Activated CD4-positive, alpha-beta T cell treated with anti-CD3 and anti-CD28 coated beads for 4 hours (primary cell): ENCODE measurements at regions not wholly inside any gene's neighbourhood (a gene's known extent, or its start where the extent isn't known, plus 50 kb on each side); places are given as distances from the start of the nearest gene placed in this dataset.
"Not testable (repeated sequence)": the region's sequence is repeated elsewhere in the genome, so short reads cannot be mapped to it uniquely, and the experiment has no call there.

Experiments used
- DNase-seq, 2 donors: peaks; one replicate each; pipeline ENCODE4 v3.0.0-alpha.2; 2020

DNA sequence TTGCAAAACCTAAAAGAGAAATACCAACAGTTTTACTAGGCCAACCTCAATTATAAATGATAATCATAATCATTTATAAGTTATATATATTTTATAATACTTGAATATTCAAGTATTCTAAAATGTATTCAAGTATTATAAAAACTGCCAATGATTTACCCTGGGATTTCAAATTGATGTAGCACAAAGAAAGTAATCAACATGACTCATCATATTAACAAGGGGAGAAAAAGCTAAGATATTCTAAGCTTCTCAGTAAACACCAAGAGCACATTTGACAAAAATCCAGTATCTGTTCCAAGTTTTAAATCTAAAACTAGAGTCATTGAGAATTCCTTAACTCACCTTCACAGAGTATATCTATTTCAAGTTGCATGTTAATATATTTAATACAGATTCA, 56.1 kb downstream of the CAPZA3 start:
- no peak for DNase-seq

DNA sequence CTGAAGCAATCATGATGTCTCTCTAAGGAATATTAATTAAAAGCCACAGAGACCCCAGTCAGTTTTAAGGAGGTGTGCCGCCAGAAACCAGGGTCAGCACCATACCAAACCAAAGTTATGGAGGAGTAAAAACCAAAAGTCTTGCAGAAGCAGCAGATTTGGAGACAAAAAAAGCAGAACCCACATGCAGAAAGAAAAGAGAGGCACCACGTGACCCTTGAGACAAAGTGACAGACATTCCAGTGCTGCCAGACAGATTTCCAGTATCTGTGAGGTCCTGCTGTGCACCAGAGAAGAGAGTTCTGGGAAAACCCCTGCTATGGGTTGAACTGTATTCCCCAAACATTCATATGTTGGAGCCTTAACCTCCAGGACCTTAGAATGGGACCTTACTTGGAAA, 59.7 kb downstream of the CAPZA3 start:
- no peak for DNase-seq

DNA sequence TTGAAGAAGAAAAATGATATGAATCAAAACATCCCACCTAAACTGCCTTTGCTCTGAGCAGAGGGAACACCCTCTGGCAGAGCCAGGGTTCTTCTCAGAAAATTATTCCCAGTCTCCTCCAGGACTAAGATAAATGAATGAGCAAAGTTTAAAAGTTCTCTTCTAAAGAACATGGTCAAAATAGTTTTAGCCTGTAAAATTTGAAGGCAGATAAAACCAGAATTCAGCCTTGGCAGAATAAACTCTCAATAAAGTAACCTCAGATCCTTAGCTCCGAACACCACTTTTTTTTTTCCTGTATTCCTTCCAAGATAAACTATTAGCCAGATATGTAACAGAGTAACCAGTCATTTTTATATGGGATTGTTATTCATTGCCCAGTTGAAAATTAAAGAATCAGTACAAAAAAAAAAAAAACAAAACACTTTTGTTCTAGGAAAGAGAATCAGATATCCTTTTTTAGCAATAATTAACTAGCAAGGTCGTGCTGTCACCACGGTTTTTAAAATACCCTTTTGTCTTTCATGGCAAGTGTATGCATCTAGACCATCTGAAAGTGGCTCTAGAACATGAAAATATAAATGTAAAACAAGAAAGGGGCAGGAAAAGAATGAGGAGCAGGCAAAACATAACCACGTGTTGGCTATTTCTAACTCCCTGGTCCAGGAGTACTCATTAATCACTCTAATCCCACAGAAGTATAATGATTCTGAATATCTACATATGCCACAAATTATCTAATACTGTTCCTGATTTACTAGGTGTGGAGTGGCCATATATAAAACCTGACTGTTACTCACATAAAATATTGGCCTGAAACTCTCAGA, 60.8 kb downstream of the CAPZA3 start:
- no peak for DNase-seq

DNA sequence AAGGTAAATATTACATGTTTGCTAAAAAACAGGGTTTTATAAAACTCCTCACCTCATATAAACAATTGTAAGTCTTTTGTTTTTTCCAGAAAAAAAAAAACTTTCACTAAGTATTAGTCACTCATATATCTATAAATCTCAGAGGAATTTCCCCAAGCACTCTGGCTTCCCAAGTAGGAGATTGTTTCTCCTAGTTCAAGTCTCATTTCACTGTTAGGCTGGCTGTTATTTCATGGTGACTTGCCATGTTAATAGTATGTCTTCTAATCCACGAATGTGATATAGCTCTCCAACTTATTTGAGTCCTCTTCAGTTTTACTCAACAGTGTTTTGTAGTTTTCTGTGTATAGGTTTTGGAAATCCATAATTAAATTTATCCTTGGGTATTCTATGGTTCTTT, 61.6 kb downstream of the CAPZA3 start:
- no peak for DNase-seq

DNA sequence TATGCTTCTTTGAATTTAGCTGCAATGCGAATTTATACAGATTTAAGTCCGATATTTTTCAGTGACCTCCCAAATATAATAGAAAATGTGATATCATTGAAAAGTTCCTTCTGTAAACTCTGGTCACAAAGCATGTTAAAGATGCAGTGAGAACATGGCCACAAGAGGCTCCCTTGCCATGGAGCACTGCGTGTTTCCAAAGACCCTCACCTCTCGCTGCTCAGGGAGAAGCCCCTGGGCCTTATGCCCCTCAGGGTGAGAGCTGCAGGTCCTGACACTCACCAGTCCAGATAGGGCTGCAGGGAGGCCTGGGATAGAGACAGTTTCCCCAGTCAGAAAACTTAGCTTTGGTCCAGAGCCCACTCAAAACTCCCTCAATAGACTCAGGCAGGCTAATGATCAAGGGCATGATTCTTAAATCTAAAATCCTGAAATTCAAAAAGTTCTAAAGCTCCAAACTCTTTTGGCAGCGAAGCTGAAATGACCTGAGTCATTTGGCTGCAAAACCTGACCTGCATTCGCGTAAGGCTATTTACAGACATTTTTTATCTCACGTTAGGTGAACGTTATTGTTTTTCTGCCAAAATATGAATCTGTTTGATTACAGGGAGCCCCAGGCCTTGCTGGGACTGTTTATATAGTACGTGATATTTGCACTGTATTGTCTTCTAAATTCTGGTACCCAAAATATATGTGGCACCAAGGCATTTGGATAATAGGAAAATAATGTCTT, 67.8 kb downstream of the CAPZA3 start:
- no peak for DNase-seq

DNA sequence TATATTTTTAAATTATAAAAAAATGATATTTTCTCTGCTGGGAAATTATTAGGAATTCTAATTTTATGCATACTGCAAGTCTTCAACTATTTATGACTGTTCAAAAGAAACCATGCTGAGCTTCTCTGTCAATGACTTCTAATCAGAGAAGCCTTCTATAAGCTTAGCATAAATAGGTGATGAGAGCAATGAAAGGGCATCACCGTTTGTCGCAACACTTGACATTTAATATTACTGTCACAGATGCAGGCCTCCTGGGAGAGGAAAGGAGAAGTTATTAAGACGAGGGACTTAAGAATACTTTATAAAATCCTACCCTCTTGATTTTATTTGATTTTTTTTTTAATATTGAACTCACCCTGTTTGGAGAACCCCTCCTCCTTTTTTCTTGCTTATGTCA, 69.8 kb downstream of the CAPZA3 start:
- no peak for DNase-seq

DNA sequence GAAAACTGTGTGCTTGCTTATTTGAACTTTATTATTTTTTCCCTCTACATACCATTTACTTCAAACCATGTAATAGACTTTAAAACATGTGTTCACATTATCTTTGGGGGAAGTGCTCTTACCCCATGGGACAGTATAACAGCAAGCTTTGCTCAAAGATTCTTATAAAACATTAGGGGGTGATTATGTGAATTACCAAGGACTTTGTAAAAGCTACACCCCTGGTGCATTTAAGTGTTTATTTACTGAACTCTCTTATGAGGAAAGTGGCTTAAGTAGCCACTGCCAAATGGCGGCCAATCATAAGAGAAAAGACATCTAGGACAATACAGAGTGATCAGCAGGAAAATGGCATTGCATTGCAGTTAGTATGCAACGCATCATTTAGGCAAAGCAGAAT, 70.3 kb downstream of the CAPZA3 start:
- DNase-seq, result no peak

DNA sequence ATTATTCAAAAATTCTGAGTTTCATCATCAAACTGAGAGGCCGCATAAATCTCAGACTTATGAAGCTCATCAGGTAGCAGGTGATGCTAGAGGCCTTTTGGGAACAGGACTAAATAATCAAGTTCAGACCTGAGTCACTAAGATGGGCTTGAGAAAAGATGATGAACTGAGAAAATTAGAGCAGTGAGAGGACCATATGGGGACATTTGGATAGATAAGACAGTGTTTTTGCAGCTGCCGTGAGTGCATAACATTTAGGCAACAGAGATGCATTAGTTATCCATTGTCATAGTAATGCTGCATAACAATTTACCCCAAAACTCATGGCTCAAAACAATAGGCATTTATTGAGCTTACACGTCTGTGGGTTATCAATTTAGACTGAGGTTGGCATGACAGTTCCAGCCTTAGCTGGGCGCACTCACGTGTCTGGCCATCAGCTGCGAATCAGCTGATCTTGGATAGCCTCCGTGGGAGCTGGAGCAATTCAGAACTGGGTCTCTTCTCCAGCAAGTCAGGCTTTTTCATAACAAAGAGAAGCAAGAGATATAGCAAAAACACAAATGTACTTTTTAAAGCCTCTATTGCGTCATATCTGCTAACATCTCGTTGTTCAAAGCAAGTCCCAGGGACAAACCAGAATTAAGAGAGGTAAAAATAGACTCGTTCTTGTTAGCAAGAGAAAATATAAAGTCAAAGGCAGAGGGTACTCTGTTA, 72.8 kb downstream of the CAPZA3 start:
- no peak for DNase-seq

DNA sequence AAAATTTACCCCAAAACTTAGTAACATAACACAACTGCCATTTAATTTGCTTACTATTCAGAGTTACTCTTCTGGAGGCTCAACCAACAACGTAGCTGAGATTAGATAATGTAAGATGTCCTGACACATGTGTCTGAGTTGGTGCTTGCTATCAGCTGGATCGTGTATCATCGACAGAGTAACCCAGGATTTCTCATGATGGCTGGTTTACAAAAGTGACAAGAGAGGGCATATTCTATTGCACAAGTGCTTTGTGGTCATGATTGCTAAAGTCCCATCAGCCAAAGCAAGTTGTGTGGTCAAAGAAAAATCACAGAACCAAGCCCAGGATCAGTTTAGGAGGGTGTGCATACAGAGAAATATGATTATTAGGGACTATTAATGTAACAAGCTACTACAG, 73.4 kb downstream of the CAPZA3 start:
- no peak for DNase-seq

DNA sequence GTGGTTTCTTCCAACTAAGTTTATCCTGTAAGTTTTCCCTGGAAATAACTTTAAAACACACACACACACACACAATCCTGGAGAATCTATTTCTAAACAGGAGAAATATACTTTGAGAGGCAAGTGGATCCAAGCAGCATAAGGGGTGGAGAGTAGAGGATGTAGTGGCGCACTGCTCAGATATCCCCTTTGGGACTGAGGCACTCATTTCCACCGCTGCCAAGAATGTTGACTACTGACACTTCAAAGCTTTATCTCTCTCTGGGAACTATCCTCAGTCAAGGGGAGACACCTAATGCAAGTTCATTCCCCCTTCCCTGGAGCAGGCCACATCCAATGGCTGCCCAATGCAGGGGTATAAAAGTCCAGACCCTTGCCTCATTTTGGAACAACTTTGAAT, 75.8 kb downstream of the CAPZA3 start:
- DNase-seq, result no peak

DNA sequence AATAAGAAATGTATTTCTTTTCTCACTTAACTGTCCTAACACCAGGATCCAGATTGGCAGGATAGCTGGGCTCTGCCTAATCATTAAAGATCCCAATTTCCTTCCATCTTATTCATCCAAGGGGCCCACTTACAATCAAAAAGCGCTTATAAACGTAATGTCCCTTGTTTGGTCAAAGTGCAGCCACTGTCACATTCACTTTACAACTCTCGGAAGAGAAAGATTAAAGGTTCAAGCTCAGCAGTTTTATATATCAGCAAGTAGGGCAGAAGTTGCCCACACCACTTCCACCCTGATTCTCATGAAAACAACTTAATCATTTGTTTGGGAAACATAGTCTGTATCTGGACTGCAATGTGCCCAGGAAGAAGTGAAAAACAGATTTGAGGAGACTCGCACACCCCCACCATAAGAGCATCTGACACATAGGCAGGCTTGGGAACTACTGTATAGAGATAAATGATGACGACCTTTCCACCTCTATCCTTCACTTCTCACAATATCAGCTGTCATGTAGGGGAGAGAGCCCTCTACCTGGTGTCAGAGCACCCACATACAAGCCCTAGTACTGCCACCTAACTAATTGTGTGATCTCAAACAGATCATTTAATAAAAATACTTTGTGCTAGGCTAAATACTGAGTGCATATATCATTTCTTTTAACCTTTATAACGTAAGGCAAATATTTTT, 80.8 kb downstream of the CAPZA3 start:
- DNase-seq, result no peak

DNA sequence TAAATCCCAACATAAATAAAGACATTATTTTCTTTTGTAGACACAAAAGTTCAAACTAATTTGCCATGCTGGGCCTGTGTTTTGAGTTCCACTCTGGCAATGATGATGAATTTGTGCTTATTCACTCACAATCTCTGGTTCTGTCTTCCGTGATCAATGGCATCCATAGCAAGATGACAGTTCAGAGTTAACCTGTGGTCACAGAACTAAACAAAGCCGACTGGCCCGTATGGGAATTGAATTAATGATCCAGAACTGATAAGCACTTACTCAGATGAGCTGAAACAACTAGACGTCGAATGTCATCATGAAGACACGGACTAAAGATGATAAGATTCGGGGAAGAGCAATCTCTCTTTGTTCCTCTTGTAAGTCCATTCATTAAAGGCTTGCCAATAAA, 81.6 kb downstream of the CAPZA3 start:
- no peak for DNase-seq

DNA sequence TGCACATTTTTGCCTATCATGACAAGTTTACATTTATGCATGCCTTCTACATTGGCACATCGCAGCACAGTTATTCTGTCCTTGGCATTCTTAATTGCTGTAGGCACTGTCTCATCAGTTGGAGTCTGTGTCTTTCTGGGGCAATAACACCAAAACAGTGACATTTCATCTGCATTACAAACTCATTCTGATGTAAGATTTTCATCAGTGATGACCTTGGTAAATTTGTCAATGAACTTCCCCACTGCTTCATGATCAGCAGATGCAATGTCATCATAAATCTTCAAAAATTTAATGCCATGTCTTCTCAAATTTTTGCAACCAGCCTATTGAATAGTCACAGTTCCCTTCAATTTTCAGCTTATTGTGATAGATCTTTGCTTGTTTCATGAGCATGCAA, 85.5 kb downstream of the CAPZA3 start:
- no peak for DNase-seq

DNA sequence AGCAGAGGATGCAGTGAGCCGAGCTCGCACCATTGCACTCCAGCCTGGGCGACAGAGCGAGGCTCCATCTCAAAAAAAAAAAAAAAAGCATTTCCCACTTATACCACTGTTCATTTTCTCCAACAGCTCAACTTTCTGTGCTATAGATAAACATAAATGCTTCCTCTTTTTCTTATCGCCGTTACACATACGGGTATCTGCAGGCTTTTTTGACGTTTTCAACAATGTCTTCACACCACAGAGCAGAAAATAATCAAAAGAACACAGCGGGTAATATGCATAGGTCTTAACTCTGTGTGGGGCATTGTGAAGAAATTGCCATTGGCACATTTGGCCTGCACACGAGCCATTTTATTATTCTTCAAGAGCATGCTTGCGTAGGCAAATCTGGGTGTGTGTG, 86.4 kb downstream of the CAPZA3 start:
- no peak for DNase-seq

DNA sequence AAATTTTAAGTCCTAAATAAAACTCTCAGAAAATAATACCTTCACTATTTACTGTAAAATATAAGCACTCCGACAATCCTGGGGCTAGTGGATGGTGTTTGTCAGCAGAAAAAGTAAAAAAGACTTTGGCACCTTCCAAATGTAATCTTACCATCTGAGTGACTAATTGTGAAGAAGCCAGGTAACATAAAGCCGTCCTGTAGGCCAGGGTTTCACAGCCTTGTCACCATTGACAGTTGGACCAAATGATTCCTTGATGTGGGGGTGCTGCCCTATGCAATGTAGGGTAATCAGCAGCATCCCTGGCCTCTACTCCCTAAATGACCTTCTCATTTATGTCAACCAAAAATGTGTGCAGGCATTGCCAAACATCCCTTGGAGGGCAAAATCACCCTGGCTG, 87.2 kb downstream of the CAPZA3 start:
- no peak for DNase-seq

DNA sequence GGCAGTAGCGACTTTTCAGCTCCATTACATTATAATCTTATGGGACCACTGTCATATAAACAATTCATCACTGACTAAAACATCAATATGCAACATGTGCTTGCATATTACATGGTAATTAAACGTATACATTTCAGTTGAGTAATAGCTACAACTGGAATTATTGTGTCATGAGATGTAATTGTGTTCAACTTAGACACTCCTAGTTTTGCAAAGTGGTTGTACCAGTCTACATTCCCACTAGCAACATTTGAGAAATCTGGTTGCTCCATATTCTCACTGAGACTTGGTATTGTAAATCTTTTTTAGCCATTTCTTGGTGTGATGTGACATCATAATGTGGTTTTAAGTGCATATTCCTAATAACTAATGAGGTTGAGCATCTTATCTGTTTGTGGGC, 90.0 kb downstream of the CAPZA3 start:
- DNase-seq, result no peak

DNA sequence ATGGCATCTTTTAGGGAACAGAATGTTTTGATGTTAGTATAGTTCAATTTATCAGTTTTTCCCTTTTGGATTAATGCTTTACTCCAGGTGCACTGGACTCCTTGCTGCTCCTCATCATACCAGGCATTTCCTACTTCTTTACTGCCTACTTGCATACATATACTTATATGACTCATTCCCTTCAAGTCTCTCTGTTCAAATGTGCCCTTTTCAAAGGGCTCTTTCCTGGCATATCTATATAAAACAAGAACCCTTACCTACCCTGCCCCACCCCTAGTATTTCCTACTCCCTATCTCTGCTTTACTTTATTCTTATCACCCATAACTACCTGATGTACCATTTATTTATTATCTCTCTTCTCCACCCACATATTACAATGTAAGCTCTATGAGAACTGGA, 90.6 kb downstream of the CAPZA3 start:
- DNase-seq, result no peak

DNA sequence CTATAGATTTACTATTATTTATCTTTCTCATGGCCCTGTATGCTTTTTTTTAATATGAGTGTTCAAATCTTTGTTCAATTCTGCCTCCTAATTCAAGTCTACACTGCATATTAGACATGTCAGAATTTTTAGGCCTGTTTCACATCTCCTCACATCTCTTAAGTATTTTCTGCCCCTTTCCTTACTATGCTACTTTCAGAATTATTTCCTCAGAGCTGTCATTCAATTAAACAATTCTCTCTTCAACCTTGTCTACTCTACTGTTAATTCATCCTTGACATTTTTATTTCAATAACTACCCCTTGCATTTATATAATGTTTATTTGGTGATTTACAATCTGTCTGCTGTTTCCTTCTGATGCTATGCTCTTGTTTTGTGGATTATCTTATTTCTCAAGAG, 91.1 kb downstream of the CAPZA3 start:
- no peak for DNase-seq

DNA sequence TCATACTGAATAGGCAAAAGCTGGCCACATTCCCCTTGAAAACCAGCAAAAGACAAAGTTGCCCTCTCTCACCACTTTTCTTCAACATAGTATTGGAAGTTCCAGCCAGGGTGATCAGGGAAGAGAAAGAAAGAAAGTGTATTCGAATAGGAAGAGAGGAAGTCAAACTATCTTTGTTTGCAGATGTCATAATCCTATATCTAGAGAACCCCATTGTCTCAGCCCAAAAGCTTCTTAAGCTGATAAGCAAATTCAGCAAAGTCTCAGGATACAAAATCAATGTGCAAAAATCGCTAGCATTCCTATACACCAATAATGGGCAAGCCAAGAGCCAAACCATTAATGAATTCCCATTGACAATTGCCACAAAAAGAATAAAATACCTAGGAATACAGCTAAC, 95.0 kb downstream of the CAPZA3 start:
- not testable (repeated sequence) for DNase-seq

DNA sequence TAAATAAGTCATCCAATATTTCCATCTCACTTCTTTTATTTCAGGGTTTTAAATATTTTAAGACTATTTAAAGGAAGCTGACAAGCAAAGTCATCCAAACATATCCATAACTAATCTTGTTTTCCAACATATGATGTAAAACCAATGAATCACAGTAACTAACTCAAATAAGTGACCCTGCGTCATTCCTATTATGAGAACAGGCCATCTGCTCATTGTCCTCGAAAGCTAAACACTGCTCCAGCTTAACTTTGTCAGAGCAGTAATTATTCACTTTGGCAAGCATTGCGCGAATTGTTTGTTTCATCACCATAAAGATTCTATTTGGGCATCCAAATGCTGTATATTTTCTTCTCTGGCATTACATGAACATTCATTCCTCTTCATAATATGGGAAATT, 99.1 kb downstream of the CAPZA3 start:
- DNase-seq, result no peak

DNA sequence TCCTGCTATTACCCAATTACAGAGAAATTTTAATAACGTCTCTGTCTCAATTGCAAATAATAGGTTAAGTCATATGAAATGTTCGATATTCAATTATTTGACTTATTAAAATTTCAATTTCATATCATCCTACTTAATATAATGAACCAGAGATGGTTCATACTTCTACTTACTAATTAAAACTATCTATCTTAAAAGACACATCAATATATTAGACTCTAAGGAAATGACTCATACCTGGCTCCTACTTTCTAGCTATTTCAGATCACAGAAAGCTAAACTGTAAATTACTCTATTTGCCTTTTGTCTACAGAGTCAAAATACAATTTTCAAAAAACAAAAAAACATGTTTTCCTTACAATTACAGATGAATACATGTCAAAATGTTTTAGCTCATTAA, 99.6 kb downstream of the CAPZA3 start:
- no peak for DNase-seq

DNA sequence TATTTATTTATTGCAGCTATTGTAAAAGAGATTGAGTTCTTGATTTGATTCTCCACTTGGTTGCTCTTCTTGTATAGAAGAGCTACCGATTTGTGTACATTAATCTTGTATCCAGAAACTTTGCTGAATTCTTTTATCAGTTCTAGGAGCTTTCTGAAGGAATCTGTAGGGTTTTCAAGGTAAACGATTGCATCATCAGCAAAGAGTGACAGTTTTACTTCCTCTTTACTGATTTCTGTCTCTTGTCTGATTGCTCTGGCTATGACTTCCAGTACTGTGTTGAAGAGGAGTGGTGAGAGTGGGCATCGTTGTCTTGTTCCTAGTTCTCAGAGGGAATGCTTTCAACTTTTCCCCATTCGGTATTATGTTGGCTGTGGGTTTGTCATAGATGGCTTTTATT, 103.1 kb downstream of the CAPZA3 start:
- DNase-seq, result not testable (repeated sequence)

DNA sequence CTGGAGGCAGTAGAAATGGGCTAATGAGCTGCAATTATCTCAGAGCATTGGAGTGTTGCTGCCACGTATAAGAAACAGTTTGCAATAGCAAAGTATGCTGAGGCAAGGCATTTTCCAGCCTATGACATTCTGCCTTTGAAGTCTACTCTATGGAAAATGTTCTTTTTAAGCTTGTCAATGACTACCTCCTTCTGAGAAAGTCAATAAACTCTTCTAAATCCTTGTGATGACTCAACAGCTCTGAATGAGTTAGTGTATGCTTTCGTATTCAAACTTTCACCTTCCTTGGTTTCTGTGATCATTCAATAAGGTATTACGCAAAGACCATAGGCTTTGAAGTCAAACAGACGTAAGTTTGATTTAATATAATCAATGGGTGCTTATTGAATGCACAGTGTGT, 111.2 kb downstream of the CAPZA3 start:
- no peak for DNase-seq
